ENCODE measurements at regions not wholly inside any gene's neighbourhood (a gene's known extent, or its start where the extent isn't known, plus 50 kb on each side); places are given as distances from the start of the nearest gene placed in this dataset.

DNA sequence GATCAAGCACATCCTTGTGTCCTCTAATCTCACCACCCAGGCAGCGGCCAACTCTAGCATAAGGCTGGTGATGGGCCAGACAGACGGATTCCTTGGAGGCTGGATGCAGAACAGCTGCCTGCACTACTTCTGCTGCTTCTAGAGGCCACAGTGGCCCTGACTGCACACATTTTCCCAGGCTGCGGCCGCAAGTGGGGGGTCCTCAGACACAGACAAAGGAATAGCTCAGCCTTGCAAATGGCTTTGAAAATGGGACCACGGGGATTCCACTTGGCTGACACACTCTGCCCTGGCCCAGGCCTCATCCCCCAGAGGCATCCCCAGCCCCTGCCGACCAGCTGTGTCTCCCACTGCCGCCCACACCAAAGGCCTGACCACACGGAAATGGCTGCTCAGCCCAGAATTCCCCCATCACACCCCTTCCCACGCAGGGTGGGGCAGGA, 540.8 kb downstream of the BNC2 start:
- TF ChIP-seq, protein P1, sequence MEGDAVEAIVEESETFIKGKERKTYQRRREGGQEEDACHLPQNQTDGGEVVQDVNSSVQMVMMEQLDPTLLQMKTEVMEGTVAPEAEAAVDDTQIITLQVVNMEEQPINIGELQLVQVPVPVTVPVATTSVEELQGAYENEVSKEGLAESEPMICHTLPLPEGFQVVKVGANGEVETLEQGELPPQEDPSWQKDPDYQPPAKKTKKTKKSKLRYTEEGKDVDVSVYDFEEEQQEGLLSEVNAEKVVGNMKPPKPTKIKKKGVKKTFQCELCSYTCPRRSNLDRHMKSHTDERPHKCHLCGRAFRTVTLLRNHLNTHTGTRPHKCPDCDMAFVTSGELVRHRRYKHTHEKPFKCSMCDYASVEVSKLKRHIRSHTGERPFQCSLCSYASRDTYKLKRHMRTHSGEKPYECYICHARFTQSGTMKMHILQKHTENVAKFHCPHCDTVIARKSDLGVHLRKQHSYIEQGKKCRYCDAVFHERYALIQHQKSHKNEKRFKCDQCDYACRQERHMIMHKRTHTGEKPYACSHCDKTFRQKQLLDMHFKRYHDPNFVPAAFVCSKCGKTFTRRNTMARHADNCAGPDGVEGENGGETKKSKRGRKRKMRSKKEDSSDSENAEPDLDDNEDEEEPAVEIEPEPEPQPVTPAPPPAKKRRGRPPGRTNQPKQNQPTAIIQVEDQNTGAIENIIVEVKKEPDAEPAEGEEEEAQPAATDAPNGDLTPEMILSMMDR (IDR thresholded peaks at IDR 0.05; ENCODE audit: poor library complexity): no peak
- TF ChIP-seq EZH2 (IDR thresholded peaks at IDR 0.05; ENCODE audit: borderline replicate concordance): no peak
